ENCODE measurements at regions not wholly inside any gene's neighbourhood (a gene's known extent, or its start where the extent isn't known, plus 50 kb on each side); places are given as distances from the start of the nearest gene placed in this dataset.
"Not testable (repeated sequence)": the region's sequence is repeated elsewhere in the genome, so short reads cannot be mapped to it uniquely, and the experiment has no call there.

- DNase-seq: not testable (repeated sequence)
Measured at GRCh38 chr15:20473465-20473864, 68.1 kb downstream of the GOLGA6L6 start.

- DNase-seq: not testable (repeated sequence)
Measured at GRCh38 chr15:20472983-20473382, 68.6 kb downstream of the GOLGA6L6 start.

GRCh38 chr15:20470810-20471209 lies 70.8 kb downstream of the GOLGA6L6 start:
- not testable (repeated sequence) for DNase-seq

GRCh38 chr15:20441138-20441537 lies 100.5 kb downstream of the GOLGA6L6 start:
- DNase-seq: not testable (repeated sequence)

GRCh38 chr15:20440390-20440789 lies 101.2 kb downstream of the GOLGA6L6 start:
- not testable (repeated sequence) for DNase-seq

DNA sequence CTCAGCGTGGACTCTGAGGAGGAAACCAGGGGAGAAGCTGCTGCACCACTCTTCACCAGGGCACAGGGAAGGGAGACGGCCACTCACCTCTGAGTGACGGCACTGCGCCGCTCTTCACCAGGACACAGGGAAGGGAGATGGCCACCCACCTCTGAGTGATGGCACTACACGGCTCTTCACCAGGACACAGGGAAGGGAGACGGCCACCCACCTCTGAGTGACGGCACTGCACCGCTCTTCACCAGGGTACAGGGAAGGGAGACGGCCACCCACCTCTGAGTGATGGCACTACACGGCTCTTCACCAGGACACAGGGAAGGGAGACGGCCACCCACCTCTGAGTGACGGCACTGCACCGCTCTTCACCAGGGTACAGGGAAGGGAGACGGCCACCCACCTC lies 102.5 kb downstream of the GOLGA6L6 start:
- DNase-seq: not testable (repeated sequence)

DNA sequence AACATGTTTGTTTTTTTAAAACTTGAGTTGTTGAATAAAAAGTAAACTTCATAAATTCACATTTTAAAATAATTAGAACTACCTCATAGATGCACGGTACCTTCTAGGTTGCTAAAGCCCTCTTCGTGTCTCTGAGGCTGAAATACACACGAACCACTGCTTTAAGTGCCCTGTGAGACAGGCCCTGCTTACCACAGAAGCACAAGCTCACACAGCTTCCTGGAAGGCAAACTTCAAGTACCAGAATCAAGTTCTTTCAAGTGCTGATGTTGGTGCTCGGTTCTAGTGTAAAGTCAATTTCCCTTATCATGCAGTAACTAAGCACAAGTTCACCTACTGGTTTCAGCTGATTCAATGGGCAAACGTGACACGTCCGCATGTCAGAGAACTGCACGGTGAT lies 103.3 kb downstream of the GOLGA6L6 start:
- not testable (repeated sequence) for DNase-seq

DNA sequence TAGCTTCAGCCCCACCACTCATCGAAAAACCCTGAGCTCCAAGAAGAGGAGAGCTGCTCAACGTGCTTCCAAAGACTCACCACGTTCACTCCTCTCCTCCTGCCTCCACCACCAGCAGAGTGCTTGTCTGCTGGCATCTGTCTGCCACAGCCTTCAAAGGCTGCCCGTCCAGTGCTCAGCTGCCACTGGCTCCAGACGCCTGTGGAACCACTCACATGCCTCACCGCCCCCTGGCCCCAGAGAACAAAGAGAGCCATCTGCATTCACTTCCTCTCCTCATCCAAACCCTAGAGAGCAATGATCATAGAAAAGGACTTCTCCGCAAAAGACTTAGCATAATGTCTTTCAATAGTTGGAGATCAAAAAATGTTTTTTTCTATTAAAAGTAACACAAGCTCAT lies 108.1 kb downstream of the GOLGA6L6 start:
- not testable (repeated sequence) for DNase-seq

DNA sequence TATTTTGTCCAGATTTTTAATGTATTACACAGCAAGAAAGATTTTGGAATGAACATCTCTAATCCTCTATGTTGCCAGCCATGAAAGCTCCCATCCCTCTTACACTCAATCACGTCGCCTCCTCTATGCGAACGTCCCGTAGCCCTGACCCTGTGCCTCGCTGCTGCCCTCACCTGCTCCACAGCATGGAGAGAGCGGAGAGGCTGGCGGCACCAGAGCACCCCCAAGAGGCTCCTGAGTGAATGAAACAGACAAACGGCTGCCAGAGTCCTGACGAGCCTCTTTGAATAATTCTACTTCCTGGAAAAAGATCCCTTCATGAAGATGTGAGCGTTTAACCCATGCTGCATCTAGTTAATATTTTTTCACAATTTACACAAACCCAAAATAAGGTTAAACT lies 111.1 kb downstream of the GOLGA6L6 start:
- DNase-seq: not testable (repeated sequence)

DNA sequence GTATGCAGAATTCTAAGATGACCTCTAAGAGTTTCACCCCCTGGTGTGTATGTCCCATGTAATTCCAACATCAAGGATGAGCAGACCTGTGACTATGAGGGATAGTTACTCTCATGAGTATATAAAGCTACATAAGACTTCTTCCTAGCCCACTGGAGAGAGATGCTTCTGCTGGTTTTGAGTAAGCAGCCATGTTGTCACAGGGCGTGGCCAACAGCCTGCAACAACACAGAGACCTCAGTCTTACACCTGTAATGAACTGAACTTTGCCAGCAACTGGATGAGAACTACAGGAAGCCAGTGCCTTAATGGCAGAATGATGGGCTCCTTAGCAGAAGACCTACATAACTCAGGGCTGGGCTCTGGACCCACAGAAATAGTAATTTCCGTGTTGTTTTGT lies 120.9 kb downstream of the GOLGA6L6 start:
- not testable (repeated sequence) for DNase-seq

- DNase-seq: not testable (repeated sequence)
Measured at GRCh38 chr15:20416618-20417017, 125.0 kb downstream of the GOLGA6L6 start.

- not testable (repeated sequence) for DNase-seq
Measured at GRCh38 chr15:20409667-20410198, 131.9 kb downstream of the GOLGA6L6 start.

- no peak for DNase-seq
Measured at GRCh38 chr15:20409247-20409646, 132.4 kb downstream of the GOLGA6L6 start.

- DNase-seq: no peak
Measured at GRCh38 chr15:20407553-20407952, 134.0 kb downstream of the GOLGA6L6 start.

DNA sequence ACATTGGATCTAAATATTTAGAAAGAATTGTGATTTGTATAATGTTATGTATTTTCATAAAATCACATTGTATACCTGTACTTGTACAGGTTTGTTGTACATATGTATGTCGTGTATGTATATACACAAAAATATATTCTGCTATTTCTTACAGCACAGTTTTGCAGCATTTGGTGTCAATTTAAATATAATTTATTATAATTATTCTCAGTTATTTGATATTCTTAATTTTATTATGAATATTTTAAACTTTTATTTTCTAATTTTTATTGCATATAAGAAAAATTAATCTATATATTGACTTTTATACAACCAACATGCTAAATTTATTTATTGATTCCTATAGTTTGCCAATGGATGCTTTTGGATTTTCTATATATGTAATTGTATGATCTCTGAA lies 137.0 kb downstream of the GOLGA6L6 start:
- DNase-seq: not testable (repeated sequence)

GRCh38 chr15:20402586-20402985 lies 139.0 kb downstream of the GOLGA6L6 start:
- not testable (repeated sequence) for DNase-seq

DNA sequence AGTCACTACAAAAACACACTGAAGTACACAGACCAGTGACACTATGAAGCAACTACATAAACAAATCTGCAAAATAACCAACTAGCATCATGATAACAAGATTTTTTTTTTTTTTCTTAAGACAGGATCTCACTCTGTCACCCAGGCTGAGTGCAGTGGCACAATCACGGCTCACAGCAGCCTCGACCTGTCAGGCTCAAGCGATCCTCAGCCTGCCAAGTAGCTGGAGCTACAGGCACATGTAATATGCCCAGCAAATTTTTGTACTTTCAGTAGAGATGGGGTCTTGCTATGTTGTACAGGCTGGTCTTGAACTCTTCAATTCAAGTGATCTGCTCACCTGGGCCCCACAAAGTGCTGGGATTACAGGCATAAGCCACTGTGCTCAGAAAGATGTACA lies 140.5 kb downstream of the GOLGA6L6 start:
- not testable (repeated sequence) for DNase-seq

DNA sequence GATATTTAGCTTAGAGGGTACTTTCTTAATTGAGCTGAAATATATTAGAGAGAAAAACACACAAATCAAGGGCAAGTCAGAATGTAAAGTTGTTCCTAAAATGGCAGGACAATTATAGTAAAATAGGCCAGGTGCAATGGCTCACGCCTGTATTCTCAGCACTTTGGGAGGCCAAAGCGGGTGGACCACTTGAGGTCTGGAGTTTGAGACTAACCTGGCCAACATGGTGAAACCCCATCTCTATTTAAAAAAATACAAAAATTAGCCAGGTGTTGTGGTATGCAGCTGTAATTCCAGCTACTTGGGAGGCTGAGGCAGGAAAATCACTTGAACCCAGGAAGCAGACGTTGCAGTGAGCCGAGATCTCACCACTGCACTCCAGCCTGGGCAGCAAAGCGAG lies 142.9 kb downstream of the GOLGA6L6 start:
- DNase-seq: not testable (repeated sequence)

DNA sequence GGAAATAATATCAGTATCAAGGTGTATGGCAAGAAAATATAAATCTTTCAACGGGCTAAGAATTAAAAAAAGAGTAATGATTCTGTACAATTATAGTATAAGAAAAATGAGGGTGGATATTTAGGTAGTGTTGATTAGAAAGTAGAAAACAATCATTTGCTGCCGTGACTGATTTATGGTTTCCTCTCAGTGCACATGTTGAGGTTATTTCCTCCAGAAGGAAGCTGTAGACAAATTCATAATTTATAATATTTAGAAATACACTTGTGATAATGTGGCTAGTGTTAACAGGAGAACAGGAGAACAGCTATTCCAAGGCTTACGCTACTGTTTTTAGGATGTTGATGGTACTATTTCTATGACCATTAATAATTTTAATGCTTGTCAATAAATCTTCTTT lies 153.4 kb downstream of the GOLGA6L6 start:
- DNase-seq: not testable (repeated sequence)

GRCh38 chr15:20386198-20386597 lies 155.4 kb downstream of the GOLGA6L6 start:
- no peak for DNase-seq

GRCh38 chr15:20380199-20380598 lies 161.4 kb downstream of the GOLGA6L6 start:
- not testable (repeated sequence) for DNase-seq

DNA sequence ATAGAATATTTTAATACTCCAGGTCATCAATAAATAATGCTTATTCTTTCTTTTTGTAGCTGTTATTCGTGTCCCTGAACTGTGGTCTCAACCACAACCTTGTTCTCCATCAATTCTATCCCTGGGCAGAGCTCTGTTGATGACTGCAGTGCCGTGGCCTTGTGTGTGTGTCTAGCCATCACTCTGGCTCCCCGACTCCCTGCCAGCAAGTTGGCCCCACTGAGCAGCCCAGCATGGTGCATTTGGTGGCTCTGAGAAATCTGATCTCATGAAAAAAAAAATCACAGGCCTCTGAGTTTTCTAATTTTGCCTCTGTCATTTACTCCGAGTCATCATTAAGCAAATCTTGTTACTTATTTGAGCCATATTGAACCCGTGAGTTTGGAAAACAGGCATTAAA lies 164.7 kb downstream of the GOLGA6L6 start:
- no peak for DNase-seq

- not testable (repeated sequence) for DNase-seq
Measured at GRCh38 chr15:20372416-20372815, 169.2 kb downstream of the GOLGA6L6 start.

- DNase-seq: no peak
Measured at GRCh38 chr15:20369500-20369899, 172.1 kb downstream of the GOLGA6L6 start.

GRCh38 chr15:20368974-20369373 lies 172.6 kb downstream of the GOLGA6L6 start:
- DNase-seq: no peak

Data from NCI-H2171 treated with DMSO at 0.1 percent for 48 hours (cell line).